ENCODE measurements at regions not wholly inside any gene's neighbourhood (a gene's known extent, or its start where the extent isn't known, plus 50 kb on each side); places are given as distances from the start of the nearest gene placed in this dataset.

DNA sequence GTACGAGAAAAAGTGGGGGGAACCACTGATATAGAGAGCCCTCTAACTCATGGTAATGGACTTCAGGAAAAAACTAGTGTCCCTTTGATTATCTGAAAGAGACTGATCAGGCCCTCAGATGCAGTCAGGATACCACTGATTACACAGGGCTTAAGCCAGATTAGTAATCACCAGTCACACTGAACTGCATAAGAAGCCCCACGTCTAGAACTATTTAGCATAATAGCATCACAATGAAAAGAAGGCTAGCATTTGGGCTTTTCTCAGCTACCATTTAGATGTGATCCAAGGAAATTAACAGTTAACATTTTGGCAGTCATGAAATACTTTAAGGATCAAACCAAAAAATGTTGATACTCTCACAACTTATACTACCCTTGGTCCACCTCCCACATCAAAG is 813.1 kb upstream of the POU3F3 start:
- DNase-seq: no peak
- TF ChIP-seq, protein P1, sequence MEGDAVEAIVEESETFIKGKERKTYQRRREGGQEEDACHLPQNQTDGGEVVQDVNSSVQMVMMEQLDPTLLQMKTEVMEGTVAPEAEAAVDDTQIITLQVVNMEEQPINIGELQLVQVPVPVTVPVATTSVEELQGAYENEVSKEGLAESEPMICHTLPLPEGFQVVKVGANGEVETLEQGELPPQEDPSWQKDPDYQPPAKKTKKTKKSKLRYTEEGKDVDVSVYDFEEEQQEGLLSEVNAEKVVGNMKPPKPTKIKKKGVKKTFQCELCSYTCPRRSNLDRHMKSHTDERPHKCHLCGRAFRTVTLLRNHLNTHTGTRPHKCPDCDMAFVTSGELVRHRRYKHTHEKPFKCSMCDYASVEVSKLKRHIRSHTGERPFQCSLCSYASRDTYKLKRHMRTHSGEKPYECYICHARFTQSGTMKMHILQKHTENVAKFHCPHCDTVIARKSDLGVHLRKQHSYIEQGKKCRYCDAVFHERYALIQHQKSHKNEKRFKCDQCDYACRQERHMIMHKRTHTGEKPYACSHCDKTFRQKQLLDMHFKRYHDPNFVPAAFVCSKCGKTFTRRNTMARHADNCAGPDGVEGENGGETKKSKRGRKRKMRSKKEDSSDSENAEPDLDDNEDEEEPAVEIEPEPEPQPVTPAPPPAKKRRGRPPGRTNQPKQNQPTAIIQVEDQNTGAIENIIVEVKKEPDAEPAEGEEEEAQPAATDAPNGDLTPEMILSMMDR (IDR thresholded peaks at IDR 0.05): no peak
- TF ChIP-seq POLR2A (IDR thresholded peaks at IDR 0.05): no peak
- Histone ChIP-seq H3K9me3 (no peaks in the 10 kb centered on the region), H3K36me3 (no peaks in the 10 kb centered on the region), H3K27ac (no peak overlapping the region), H3K4me1 (no peaks in the 10 kb centered on the region), H3K27me3 (no peaks in the 10 kb centered on the region), H3K4me3 (no peak overlapping the region)

- no peak overlapping the region for H3K27ac ChIP-seq
- TF ChIP-seq, protein P1 (IDR thresholded peaks at IDR 0.05): no peak
- no peak for TF ChIP-seq POLR2A (IDR thresholded peaks at IDR 0.05)
- no peaks in the 10 kb centered on the region for H3K36me3 ChIP-seq
- no peaks in the 10 kb centered on the region for H3K9me3 ChIP-seq
- no peak for DNase-seq
- H3K4me3 ChIP-seq: no peak overlapping the region
- no peaks in the 10 kb centered on the region for H3K27me3 ChIP-seq
- H3K4me1 ChIP-seq: no peaks in the 10 kb centered on the region
Observed at GRCh38 chr2:104041351-104041750, 812.6 kb upstream of the POU3F3 start.

DNA sequence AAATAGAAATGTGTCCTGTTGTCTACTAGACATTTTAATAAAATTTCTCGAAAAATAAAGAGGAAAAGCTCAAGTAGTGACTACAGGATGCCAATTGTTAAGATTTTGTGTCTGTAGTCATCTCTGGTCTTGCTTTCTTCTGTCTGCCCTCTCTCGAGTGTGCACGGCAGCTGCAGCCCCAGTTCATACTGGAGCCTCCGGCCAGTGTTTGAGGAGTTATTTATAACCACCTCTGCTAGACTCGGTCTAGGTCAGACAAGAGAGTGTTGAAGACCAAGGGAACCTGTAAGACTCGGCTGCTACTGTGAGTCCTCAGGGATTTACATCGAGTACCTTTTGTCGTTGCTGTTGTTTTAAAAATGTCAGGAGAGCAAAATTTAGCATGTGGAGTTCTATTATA is 810.1 kb upstream of the POU3F3 start:
- Histone ChIP-seq H3K4me1 (no peaks in the 10 kb centered on the region), H3K27me3 (no peaks in the 10 kb centered on the region), H3K4me3 (no peak overlapping the region), H3K9me3 (no peaks in the 10 kb centered on the region), H3K27ac (no peak overlapping the region), H3K36me3 (no peaks in the 10 kb centered on the region)
- no peak for TF ChIP-seq POLR2A (IDR thresholded peaks at IDR 0.05)
- TF ChIP-seq, protein P1 (IDR thresholded peaks at IDR 0.05): no peak
- DNase-seq: no peak

DNA sequence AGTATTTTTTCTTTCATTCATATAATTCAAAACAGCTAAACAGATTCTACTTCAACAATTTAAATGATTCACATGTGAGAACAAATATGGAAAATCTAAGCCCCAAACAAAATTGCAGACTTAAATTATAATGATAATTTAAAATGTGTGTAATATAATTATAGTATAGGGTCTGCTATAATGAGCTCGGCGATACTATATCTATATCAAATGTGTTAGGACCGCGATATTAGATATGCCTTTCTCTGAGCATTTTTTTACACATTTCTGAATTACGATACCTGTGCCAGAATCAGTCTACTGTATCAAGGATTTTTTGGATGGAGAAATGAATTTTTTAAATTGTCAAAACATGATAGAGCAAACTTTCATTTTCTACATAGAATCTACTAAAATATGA is 808.8 kb upstream of the POU3F3 start:
- Histone ChIP-seq H3K36me3 (no peaks in the 10 kb centered on the region), H3K4me3 (no peak overlapping the region), H3K4me1 (no peaks in the 10 kb centered on the region), H3K27ac (no peak overlapping the region), H3K27me3 (no peaks in the 10 kb centered on the region), H3K9me3 (no peaks in the 10 kb centered on the region)
- DNase-seq: no peak
- TF ChIP-seq POLR2A (IDR thresholded peaks at IDR 0.05): no peak
- TF ChIP-seq, protein P1 (IDR thresholded peaks at IDR 0.05): no peak

DNA sequence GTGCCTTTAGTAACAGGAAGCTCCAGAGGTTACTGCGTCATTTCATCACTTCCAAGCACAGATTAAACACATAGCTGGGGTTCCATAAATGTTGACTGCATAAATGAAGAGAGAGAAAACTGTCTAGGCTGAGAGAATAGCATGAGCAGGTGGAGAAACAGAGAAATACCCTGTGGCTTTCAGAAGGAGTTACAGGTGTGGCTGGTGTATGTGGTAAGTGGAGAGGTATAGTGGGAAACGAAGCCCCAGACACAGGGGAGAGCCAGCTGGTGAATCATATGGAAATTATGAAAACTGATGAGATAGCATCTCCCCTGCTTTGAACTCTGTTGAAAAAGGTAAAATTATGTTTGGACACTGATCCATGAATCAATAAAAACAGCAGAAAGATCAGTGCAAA is 807.4 kb upstream of the POU3F3 start:
- Histone ChIP-seq H3K27ac (no peak overlapping the region), H3K4me3 (no peak overlapping the region), H3K27me3 (no peaks in the 10 kb centered on the region), H3K36me3 (no peaks in the 10 kb centered on the region), H3K4me1 (no peaks in the 10 kb centered on the region), H3K9me3 (no peaks in the 10 kb centered on the region)
- no peak for DNase-seq
- TF ChIP-seq, protein P1 (IDR thresholded peaks at IDR 0.05): no peak
- TF ChIP-seq POLR2A (IDR thresholded peaks at IDR 0.05): no peak

GRCh38 chr2:104047516-104047915 is 806.4 kb upstream of the POU3F3 start:
- Histone ChIP-seq H3K9me3 (no peaks in the 10 kb centered on the region), H3K27ac (no peak overlapping the region), H3K4me3 (no peak overlapping the region), H3K4me1 (no peaks in the 10 kb centered on the region), H3K27me3 (no peaks in the 10 kb centered on the region), H3K36me3 (no peaks in the 10 kb centered on the region)
- TF ChIP-seq POLR2A (IDR thresholded peaks at IDR 0.05): no peak
- TF ChIP-seq, protein P1 (IDR thresholded peaks at IDR 0.05): no peak
- no peak for DNase-seq

Data from Peyer's patch (tissue), 4 donors.